Fibroblast of peridontal ligament (primary cell): ENCODE measurements at regions not wholly inside any gene's neighbourhood (a gene's known extent, or its start where the extent isn't known, plus 50 kb on each side); places are given as distances from the start of the nearest gene placed in this dataset.

ENCODE experiments used
- DNase-seq: peaks from one replicate; pipeline ENCODE4 v3.0.0-alpha.2; 2010; ENCODE audit errors: extremely low read depth

GRCh38 chr11:103010891-103011290, 55.4 kb upstream of the MMP13 start:
- DNase-seq: no peak

- peak; percentile 33 for DNase-seq
These were observed 52.0 kb upstream of the MMP13 start for GRCh38 chr11:103007521-103007920.
